Esophagus muscularis mucosa (tissue), 3 donors: ENCODE measurements at regions not wholly inside any gene's neighbourhood (a gene's known extent, or its start where the extent isn't known, plus 50 kb on each side); places are given as distances from the start of the nearest gene placed in this dataset.

Experiments used
- POLR2A ChIP-seq: fragments of 450-650 bp; IDR thresholded peaks from one replicate; pipeline ENCODE4 v1.6.1; 2017; ENCODE audit warnings: antibody characterized with exemption, moderate library complexity, mild to moderate bottlenecking, low read depth
- POLR2AphosphoS5 ChIP-seq, 2 donors: sonication (generic); formaldehyde crosslinking; IDR thresholded peaks; one replicate each; pipeline ENCODE4 v1.6.1; 2017; ENCODE audit warnings: antibody characterized with exemption in 2 of 2
- TF ChIP-seq, protein P1 (sequence below), 3 experiments: fragments of 200-600 bp in 2 of 3; fragments of 450-650 bp in 1 of 3; sonication (generic) in 2 of 3; IDR thresholded peaks; one replicate each; pipeline ENCODE4 v1.5.1; 2017 to 2019; ENCODE audit warnings: antibody characterized with exemption in 3 of 3, mild to moderate bottlenecking in 2 of 3, moderate library complexity in 1 of 3

DNA sequence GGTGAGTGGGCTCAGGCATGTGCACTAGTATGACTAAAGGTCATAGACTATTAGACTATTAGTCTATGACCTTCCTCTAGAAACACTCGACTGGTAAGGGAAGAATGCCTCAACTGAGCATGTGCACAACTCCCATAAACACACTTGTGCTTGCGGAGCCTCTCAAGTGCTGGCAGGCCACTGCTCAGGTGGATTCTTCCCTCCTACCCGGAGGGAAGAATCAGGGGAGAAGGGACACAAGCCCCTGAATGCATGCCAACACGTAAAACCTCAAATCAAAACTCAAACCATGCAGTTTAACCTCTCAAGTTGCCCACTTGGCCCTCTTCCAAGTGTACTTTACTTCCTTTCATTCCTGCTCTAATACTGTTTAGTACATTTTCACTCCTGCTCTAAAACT, 287.6 kb upstream of the SGCG start:
- TF ChIP-seq, protein P1, sequence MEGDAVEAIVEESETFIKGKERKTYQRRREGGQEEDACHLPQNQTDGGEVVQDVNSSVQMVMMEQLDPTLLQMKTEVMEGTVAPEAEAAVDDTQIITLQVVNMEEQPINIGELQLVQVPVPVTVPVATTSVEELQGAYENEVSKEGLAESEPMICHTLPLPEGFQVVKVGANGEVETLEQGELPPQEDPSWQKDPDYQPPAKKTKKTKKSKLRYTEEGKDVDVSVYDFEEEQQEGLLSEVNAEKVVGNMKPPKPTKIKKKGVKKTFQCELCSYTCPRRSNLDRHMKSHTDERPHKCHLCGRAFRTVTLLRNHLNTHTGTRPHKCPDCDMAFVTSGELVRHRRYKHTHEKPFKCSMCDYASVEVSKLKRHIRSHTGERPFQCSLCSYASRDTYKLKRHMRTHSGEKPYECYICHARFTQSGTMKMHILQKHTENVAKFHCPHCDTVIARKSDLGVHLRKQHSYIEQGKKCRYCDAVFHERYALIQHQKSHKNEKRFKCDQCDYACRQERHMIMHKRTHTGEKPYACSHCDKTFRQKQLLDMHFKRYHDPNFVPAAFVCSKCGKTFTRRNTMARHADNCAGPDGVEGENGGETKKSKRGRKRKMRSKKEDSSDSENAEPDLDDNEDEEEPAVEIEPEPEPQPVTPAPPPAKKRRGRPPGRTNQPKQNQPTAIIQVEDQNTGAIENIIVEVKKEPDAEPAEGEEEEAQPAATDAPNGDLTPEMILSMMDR (IDR thresholded peaks at IDR 0.05) = no peak
- TF ChIP-seq POLR2A = no peak
- TF ChIP-seq POLR2AphosphoS5 (IDR thresholded peaks at IDR 0.05) = no peak
